ENCODE measurements at regions not wholly inside any gene's neighbourhood (a gene's known extent, or its start where the extent isn't known, plus 50 kb on each side); places are given as distances from the start of the nearest gene placed in this dataset.

- 52 to 55% methylated on average over 1 of the region's 1 CpG for WGBS, 2 donors
These were observed 214.1 kb upstream of the GOT2 start for GRCh38 chr16:58948244-58948643.

GRCh38 chr16:58940609-58941008 lies 206.5 kb upstream of the GOT2 start:
- WGBS, 2 donors, result 84 to 93% methylated on average over 2 of the region's 2 CpGs
- no peak overlapping the region for H3K4me3 ChIP-seq (ENCODE audit: low read depth, poor library complexity, severe bottlenecking)
- intact Hi-C loops (cut with DNase I; ENCODE audit: low total_unique reads), result no loop called here

More at GRCh38 chr16:58948244-58948643, 214.1 kb upstream of the GOT2 start:
- no peak overlapping the region for H3K4me3 ChIP-seq (ENCODE audit: low read depth, poor library complexity, severe bottlenecking)
- no peak for TF ChIP-seq POLR2A (IDR thresholded peaks at IDR 0.05)
- TF ChIP-seq, protein P1, sequence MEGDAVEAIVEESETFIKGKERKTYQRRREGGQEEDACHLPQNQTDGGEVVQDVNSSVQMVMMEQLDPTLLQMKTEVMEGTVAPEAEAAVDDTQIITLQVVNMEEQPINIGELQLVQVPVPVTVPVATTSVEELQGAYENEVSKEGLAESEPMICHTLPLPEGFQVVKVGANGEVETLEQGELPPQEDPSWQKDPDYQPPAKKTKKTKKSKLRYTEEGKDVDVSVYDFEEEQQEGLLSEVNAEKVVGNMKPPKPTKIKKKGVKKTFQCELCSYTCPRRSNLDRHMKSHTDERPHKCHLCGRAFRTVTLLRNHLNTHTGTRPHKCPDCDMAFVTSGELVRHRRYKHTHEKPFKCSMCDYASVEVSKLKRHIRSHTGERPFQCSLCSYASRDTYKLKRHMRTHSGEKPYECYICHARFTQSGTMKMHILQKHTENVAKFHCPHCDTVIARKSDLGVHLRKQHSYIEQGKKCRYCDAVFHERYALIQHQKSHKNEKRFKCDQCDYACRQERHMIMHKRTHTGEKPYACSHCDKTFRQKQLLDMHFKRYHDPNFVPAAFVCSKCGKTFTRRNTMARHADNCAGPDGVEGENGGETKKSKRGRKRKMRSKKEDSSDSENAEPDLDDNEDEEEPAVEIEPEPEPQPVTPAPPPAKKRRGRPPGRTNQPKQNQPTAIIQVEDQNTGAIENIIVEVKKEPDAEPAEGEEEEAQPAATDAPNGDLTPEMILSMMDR (IDR thresholded peaks at IDR 0.05), result no peak
- intact Hi-C loops (cut with DNase I; ENCODE audit: low total_unique reads), result no loop called here
- DNase-seq (ENCODE audit: low spot score in 2 of 2), result no peak

DNA sequence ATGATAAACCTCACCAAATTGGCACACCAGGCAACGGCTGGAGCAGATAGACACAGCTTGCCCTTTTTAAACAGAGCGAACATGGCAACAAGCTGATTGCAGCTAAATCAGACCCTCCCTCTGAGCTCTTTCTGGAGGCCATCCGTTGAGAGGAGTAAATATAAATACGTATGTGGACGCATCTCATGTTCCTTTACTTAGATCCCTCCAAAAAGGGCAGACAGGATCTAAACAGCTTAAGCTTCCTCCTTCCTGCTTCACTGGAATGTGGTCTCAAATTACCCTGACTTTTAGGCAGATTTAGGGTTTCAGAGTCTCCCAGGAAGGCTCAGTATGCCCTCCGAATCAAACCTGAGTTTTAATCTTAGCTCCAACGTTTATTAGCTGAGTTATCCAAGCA lies 204.7 kb upstream of the GOT2 start:
- intact Hi-C loops (cut with DNase I; ENCODE audit: low total_unique reads), result no loop called here
- no peak for DNase-seq (ENCODE audit: low spot score in 2 of 2)
- TF ChIP-seq POLR2A (IDR thresholded peaks at IDR 0.05), result no peak
- TF ChIP-seq, protein P1 (IDR thresholded peaks at IDR 0.05), result no peak
- 33 to 46% methylated on average over 7 of the region's 7 CpGs for WGBS, 2 donors
- no peak overlapping the region for H3K4me3 ChIP-seq (ENCODE audit: low read depth, poor library complexity, severe bottlenecking)

More at GRCh38 chr16:58940609-58941008, 206.5 kb upstream of the GOT2 start:
- no peak for DNase-seq (ENCODE audit: low spot score in 2 of 2)
- TF ChIP-seq POLR2A (IDR thresholded peaks at IDR 0.05), result no peak
- TF ChIP-seq, protein P1 (IDR thresholded peaks at IDR 0.05), result no peak

GRCh38 chr16:58937661-58938060 lies 203.5 kb upstream of the GOT2 start:
- TF ChIP-seq POLR2A (IDR thresholded peaks at IDR 0.05), result no peak
- TF ChIP-seq, protein P1 (IDR thresholded peaks at IDR 0.05), result no peak
- intact Hi-C loops (cut with DNase I; ENCODE audit: low total_unique reads), result no loop called here
- DNase-seq (ENCODE audit: low spot score in 2 of 2), result no peak
- no peak overlapping the region for H3K4me3 ChIP-seq (ENCODE audit: low read depth, poor library complexity, severe bottlenecking)
- 72 to 75% methylated on average over 5 of the region's 5 CpGs for WGBS, 2 donors

DNA sequence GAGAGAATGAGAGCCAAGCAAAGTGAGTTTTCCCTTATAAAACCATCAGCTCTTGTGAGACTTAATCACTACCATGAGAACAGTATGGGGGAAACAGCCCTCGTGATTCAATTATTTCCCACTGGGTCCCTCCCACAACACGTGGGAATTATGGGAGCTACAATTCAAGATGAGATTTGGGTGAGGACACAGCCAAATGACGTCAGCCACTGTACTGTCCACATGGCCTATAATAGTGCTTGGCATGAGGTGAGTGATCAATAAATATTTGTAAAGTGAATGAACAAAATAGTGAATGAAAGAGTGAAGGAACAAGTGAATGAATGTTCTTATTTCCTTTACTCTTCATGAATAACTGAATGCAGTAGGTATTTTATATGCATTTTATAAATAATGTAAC lies 199.1 kb upstream of the GOT2 start:
- 77 to 82% methylated on average over 3 of the region's 3 CpGs for WGBS, 2 donors
- no peak for DNase-seq (ENCODE audit: low spot score in 2 of 2)
- TF ChIP-seq POLR2A (IDR thresholded peaks at IDR 0.05), result no peak
- TF ChIP-seq, protein P1 (IDR thresholded peaks at IDR 0.05), result no peak
- no peak overlapping the region for H3K4me3 ChIP-seq (ENCODE audit: low read depth, poor library complexity, severe bottlenecking)
- intact Hi-C loops (cut with DNase I; ENCODE audit: low total_unique reads), result no loop called here

DNA sequence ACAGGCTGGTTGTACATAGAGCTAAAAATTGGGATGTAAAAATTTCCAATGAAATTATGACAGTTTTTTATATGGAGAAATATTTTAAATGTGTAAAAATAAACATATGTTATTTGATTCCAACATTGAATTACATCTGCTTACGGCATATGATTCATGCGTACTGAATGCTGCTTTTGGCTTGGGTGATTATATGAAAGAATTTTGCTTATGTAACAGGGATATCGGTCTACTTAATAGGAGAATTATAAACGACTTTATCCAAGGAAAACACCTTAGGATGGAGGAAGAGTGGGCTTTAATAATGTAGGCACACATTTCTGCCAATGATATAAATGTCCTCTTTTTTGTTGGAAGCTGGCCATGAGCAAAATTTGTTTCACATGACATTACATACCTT lies 197.3 kb upstream of the GOT2 start:
- intact Hi-C loops (cut with DNase I; ENCODE audit: low total_unique reads), result no loop called here

More for the DNA sequence above, 197.3 kb upstream of the GOT2 start:
- WGBS, 2 donors, result 42 to 61% methylated on average over 4 of the region's 4 CpGs
- no peak overlapping the region for H3K4me3 ChIP-seq (ENCODE audit: low read depth, poor library complexity, severe bottlenecking)
- TF ChIP-seq, protein P1 (IDR thresholded peaks at IDR 0.05), result no peak
- TF ChIP-seq POLR2A (IDR thresholded peaks at IDR 0.05), result no peak
- no peak for DNase-seq (ENCODE audit: low spot score in 2 of 2)

Data from lower leg skin (tissue), 4 donors.